Activated CD4-positive, alpha-beta T cell treated with anti-CD3 and anti-CD28 coated beads, Interleukin-2, amount 50 U/mL, for 1 hour (primary cell): ENCODE measurements at regions not wholly inside any gene's neighbourhood (a gene's known extent, or its start where the extent isn't known, plus 50 kb on each side); places are given as distances from the start of the nearest gene placed in this dataset.

Experiments
- DNase-seq: peaks from one replicate; pipeline ENCODE4 v3.0.0-alpha.2; 2020

DNA sequence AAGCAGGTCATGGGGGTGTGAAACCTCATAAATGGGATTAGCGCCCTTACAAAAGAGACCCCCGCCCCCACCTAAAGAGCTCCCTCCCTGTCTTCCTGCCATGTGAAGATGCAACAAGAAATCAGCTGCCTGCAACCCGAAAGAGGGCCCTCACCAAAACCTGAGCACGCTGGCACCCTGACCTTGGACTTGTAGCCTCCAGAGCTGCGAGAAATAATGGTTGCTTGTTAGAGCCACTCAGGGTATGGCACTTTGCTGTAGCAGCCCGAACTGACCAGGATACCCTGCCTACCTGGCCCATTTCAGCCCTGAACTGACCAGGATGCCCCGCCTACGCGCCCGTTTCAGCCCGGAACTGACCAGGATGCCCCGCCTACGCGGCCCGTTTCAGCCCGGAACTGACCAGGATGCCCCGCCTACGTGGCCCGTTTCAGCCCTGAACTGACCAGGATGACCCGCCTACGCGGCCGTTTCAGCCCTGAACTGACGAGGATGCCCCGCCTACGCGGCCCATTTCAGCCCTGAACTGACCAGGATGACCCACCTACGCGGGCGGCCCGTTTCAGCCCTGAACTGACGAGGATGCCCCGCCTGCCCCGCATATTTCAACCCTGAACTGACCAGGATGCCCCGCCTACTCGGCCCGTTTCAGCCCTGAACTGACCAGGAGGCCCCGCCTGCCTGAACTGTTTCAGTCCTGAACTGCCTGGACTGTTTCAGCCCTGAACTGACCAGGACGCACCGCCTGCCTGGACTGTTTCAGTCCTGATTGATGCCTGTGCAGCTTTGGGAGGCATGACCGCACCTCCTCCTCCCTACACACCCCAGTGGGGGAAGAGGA lies 120.0 kb downstream of the UQCRFS1 start:
- DNase-seq, result no peak

DNA sequence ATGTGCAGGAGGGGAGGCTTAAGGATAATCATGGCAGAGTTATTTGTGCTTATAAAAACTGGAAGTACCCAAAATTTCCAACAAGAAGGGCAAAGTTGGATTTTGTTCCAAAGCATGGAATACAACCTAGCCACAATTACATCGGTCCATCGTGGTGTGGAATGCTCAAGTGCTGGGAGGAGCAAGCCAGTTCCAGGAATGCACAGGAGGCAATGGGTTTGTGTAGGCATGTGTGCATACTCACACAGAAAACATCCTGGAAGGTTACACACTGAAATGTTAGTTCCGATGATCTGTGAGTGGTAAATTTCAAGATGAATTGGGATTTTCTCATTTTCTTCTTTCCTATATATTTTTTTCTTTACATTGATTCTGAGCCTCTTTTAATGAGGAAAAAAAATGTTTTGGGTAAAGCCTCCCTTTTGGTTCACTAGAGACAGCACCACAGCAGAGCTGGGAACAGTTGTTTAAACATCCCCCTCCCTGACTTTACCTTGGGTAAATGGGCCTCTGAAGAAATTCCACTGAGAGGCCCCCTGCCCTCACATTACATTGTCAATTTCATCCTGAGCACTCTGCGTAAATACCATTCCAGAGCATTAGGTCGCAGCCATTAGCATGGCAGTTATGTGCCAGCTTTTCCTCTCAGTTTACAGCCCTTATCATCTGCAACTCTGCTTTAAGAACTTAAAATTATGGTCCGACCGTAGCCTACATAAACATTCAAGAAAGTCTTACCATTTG lies 122.0 kb downstream of the UQCRFS1 start:
- no peak for DNase-seq

DNA sequence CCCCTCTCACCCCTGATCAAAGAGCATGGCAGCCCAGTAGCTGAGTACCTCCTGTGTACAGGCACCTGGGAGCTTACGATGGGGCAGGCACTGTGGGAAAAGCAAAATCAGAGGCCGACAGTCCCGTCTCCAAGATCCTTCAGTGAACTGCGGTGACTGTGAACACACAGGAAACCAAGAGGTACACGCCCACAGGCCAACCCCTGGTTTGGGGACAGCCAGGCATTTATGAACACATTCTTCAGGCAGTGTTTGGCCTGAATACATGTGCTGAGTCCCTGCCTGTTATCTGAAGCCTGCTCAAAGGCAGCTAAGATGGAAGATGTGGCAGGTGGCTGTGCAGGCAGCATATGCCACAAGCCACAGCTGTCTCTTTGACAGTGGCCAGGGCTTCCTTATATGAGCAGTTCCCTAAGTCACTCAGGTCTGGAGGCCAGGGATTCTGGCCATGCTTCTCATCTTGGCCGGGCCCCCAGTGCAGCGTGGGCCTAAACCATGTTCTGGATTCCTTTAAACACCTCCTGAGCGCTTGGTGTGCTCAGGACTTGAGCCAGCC lies 123.6 kb downstream of the UQCRFS1 start:
- no peak for DNase-seq

DNA sequence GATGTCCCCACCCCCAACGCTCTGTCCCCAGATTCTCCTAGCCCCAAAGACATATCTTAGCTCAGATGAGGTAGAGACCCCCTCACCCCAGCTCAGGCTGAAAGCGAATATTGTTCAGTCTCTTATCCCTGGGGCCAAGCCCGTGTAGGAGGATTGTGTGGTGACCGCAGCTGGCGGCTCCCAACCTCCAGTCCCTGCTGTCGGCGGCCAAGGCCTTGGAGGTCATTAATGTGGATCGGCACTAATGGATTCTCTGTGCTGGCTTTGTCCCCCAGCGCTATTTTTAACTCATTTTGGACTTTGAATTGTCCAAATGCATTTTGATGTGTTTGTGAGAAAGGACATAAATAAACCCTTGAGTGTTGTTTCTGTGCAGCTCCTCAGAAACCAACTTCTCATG lies 124.2 kb downstream of the UQCRFS1 start:
- DNase-seq, result no peak

DNA sequence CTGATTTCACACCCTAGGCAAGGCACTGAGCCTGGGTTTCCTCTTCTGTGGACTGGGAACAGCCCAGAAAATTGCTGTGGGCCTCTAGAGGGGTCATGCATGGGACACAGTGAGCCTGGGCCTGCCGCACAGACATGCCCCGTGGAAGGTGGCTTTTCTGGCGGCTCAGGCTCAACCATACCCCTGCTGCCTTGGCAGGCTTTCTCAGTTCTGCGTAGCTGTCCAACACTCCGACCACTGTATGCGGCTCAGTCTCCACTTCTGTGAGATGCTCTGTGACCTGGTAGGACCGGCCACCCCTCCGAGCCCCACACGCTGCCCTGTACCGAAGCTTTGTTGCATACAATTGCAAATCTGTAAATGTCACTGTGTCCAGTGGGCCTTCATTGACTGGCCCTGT lies 126.3 kb downstream of the UQCRFS1 start:
- no peak for DNase-seq

DNA sequence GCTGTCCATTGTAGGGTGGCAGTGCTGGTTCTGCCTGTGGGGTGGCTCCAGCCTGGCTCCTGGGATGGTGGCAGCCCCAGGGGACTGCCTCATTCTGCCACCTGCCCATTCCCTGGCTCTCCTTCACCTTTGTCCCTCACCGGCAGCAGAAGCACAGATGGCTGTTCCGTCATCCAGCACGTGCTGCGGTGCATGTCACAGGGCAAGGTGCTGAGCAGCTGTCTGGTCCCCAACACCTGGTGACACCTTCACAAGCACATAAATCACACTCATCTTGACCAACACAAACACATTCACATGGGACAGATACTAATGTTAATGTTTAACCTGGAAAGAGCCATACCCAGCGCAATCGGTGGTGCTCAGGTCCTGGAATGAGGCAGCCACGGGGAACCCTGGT lies 126.8 kb downstream of the UQCRFS1 start:
- DNase-seq, result no peak

DNA sequence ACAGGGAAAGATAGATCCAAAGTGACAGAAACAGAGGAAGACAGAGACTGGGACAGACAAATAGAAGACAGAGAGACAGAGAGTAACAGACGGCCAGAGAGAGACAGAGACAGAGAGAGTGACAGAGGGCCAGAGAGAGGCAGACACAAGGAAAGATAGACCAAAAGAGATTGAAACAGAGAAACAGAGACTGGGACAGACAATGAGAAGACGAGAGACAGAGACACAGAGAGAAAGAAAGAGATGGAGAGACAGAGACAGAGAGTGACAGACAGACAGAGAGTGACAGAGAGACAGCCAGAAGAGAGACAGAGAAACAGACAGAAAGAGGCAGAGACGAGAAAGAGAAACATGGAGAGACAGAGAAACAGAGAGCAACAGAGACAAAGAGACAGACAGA lies 127.3 kb downstream of the UQCRFS1 start:
- DNase-seq, result no peak

DNA sequence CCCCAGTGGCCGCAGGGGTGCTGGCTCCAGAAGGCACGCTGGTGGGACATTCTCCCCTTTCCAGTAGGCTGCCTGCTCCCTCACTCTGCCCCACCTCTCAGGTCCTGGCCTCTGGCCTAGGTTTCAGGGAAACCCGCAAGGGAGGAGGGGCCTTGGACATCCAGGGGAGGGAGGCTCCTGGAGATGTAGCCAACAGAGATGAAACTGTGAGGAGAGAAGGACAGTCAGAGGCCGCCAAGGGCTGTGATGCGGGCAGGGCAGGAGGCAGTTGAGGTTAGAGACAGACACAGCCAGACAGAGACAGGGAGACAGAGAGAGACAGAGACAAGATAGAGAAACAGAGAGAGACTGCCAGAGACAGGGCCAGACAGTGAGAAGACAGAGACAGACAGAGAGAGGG lies 127.7 kb downstream of the UQCRFS1 start:
- no peak for DNase-seq

DNA sequence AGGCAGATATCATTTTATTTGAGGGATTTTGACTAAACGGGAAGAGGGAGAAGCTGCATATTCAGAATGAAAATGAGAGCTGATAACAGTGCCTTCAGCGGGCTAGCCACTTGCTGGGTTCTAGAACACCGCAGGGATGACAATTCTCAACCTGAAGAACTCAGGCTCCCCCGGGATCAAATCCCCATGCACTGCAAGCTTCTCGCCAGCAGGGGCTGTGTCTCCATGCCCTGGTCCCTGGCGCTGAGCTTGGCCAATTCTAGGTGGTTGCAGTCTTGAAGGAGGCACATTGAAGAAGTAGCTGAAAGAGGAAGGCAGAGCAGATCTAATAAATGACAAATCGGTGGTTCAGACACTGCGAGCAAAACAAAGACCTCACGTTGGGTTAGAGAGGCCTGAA lies 128.7 kb downstream of the UQCRFS1 start:
- no peak for DNase-seq

DNA sequence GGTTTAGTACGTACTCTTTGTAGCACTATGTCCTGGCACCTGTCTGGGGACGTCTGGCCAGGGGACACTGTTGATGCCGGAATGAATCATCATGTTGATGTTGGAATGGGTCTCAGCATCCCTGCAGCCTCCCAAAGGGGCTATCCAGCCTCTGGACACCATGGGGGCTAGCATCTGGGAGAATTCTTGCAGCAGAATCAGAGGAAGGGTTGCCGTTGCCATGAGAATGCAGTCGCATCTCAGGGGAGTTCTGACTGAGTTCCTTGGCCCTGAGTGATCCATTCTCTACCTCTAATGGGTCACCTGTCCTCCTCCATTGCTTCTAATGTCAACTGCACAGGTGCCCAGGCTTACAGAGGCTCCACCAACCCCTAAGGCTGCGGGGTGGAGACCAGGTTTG lies 129.1 kb downstream of the UQCRFS1 start:
- DNase-seq, result no peak

DNA sequence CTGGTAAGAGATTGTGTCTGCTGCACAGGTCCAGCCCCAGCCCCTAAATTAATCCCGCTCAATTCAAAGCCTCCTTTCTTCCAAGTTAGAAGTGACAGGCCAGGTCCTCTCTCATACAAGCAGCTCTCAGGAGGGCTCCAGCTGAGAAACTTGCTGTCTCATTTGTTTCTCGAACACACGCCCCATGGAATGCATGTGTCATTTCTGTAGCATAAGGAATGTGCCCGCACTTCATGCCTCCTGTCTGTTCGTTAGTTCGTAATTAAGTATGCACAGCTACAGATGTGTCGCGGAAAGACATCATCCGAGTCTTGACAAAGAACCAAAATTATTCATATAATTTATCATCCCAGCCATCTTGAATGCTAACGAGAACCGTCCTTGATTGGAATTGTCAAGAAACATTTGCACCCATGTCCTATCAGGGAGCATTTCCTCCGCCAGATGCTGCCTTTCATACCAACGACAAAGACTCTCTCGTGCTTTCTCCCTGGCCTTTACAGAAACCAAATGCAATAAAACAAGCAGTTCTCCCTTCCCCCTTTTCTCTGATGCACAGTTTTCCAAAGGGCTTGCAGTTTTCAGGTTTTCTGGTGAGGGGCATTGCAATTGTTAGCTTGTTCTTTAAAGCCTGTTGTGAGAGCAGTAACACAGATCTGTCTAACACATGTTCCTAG lies 133.5 kb downstream of the UQCRFS1 start:
- DNase-seq, result no peak

DNA sequence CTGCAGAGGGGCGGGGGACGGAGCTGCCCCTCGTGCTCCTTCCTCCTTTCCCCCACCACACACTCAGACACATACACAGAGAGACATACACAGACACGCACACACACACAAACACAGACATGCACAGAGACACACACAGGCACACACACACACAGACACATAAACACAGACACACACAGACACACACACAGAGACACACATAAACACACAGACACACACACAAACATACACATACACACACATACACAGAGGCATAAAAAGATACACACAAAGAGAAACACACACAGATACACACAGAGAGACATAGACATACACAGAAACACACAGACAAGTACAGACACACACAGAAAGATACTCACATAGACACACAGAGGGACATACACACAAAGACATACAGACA lies 136.0 kb downstream of the UQCRFS1 start:
- no peak for DNase-seq

DNA sequence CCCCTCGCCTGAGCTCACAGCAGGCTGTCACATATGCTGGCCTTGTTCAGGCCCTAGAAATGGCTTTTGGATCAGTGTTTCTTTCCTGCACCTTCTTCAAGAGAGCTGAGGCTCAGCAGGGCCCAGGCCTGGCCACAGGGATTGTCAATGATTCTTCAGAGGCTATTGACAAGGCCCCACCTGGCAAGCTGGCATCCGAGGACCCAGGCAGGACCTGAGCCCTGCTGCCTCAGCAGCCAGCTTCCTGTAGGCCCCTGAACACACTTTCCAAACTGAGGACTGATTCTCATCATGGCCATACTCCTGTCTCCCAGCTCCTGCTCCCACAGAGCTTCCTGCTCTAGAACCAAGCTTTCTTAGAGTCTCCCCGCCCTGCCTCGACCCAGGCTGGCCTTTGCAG lies 136.8 kb downstream of the UQCRFS1 start:
- DNase-seq, result no peak

DNA sequence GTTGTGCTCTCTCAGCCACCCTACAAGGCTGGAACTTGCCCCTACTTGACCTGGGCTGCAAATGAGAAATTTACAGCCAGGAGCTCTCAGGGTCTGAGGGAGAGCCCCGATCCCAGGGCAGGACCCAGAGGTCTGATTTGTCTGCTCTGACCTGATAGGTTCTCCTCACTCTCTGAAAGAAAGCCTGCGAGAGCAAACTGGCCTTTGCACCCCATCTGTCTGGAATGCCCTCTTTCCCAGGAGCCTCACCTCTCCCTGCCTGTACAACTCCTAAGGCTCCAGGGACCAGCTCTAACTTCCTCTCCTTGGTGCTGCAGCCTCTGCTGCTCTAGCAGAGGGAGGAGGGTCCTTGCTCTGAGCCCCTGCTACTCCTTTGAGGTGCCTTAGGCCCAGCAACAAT lies 137.8 kb downstream of the UQCRFS1 start:
- DNase-seq, result no peak

DNA sequence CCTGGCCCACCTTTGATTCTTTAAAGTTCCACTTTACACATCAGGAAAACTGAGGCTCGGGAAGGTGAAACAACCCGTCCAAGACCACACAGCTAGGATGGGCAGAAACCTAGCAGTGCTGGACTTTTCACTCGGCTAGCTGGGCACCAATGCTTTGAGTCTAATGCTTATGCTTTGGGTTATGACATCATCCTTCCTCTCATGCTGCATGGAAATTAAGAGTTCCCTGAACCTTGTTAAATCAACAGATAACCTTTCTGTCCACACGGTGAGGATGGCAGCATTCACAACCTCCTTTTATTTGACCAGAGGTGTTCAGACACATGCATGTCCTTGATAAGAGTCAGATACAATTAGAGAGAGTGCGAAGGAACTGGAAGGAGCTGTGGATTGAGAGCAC lies 138.4 kb downstream of the UQCRFS1 start:
- no peak for DNase-seq

DNA sequence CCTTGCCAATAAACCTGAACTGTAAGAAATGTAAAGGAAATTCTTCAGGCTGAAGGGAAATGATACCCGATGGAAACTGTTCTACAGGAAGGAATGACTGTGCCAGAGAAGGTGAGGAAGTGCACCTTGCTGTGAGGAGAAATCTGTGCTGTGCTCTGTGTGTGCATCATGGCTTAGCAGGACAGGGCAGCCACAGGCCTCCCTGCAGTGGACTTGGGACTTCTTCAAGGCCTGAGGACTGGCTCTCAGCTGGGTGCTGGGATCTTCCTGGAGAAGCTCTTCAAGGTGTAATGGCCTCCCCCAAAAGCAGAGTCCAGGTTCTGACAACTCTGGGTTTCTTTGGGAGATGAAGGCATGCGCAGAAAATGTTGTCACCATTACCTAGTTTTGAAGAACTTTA lies 145.1 kb downstream of the UQCRFS1 start:
- DNase-seq, result no peak

DNA sequence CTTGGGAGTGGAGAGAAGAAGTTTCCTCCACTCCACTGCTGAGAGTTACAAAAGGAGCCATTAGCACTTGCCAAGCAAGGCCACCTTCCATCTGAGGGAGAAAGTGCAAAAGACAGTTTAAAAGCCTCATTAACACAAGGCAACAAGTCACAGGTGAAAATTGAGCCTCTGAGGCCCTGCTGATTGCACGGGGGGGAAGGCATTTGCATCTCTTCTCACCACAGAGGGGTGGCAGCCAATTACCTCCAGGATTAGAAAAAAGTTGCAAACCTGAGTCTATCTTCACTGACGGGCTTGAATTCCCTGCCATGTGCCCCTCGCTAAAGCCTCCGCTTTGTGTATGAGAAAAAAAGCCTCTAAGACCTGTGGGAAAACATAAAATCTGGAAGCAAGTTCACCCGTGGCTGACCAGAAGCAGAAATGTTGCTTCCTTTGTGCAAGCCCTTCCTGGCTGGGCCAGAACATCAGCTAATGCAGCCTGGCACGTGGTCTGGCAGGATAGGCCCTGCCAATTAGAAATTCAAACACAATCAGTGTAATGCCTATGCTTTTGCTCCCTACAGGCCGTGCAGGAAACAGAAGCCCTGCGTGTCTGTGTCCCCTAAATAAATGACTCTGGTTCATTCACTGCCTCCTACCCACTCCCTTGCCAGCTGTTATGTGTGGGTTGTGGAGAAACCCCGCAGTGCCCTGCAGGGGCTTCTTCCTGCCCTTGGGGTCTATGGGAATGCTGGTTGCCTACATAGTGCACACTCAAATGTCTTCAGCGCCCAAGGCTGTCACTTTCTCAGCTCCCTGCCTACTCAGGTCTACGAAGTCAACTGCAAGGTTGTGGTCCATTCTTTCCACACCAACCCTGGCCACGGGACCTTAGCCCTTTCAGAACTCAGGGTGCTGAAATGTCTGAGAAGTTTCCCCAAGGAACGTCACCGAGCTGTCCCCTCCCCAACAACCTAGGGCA lies 150.2 kb downstream of the UQCRFS1 start:
- DNase-seq, result no peak

DNA sequence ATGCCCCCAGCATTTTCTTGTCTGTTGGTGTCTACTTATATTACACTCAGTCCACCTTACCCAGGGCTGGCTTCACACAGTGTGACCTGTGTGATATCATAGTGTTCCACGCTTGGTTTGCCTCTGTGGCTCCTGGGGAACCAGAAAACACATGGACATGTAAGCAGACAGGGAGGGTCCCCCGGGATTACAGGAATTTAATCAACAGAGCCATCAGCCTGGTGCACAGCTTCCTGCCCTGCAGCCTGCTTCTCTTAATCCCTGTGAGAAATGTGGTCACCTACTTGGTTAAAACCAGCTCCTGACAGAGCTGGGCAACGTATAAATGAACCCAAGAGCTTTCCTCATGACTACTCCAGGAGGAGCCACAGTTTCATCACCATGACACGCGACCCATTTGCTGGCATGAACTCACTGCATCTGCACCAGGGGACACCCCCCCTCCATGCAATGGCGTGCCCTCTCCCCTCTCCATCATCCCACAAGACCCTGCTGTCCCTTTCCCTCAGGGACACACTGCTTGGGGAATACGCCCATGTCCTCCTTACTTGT lies 152.1 kb downstream of the UQCRFS1 start:
- DNase-seq, result no peak

DNA sequence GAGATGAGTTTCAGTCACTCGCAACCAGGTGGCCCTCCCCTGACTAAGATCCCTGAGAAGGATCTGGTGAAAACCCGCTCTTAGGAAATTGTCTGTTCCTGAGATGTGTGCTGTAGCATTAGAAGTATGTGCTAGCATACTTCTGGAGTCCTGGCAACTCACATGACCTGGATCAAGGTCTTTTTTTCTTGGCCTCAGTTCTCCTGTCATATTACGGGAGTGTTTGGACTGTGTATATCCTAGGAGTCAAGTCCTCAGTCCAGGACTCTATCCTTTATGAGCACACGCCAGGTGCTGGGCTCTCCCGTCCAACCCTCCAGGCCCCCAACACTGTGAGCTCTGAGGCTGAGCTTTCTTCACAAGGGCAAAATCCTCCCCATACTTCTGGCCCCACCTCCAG lies 156.4 kb downstream of the UQCRFS1 start:
- DNase-seq, result no peak

DNA sequence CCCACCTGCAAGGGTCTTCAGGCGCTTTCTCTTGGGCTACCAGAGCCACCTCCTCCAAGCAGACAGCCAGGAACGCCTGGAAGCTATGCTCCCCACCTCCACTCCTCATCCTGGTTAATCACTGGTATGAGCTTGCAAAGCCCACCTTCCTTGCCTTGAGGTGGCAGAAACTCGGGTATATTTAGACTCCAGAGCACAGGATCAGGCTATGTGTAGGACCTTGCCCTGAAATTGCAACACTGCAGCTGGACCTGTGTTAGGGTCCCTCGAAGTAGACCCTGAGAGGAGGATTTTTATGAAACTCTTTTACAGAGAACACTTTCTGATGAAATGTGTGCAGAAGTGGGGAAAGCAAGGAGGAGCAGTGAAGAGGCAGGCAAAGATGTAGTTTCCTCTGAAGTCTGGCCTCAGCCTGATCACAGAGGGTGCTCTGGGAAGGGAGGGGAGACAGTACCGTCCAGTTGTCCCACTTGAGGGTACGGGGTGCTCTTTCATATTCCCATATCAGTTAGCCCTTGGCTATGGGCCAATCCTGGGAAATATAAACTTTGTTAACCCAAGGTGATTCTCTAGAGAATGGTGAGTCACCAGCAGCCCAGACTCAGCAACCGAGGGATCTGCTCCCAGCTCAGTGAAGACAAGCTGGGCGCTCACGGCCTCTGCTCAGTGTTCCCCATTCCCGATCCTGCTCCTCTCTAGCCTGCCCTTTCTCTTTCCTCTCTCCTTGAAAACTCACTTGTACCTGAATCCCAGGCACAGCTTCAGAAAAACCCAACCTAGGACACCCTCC lies 157.9 kb downstream of the UQCRFS1 start:
- no peak for DNase-seq

DNA sequence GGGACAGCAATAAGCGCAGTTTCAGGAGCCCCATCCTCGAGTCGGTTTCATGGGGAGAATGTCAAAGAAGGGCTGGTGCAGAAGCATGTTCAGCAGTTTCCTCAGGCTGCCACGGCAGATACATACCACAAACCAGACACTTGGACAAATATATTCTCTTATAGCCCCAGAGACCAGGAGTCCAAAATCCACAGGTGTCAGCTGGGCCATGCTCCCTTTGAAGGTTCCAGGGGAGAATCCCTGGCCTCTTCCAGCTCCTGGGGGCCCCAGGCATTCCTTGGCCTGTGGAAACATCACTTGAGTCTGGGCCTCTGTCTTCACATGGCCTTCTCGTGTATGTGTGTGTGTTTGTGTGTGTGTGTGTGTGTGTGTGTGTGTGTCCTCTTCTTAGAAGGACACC lies 164.1 kb downstream of the UQCRFS1 start:
- no peak for DNase-seq
